RPMI7951 (cell line): ENCODE measurements at regions not wholly inside any gene's neighbourhood (a gene's known extent, or its start where the extent isn't known, plus 50 kb on each side); places are given as distances from the start of the nearest gene placed in this dataset.

ENCODE experiments used
- DNase-seq: peaks from one replicate; pipeline ENCODE4 v3.0.0-alpha.2; 2012; ENCODE audit warnings: low read depth

DNA sequence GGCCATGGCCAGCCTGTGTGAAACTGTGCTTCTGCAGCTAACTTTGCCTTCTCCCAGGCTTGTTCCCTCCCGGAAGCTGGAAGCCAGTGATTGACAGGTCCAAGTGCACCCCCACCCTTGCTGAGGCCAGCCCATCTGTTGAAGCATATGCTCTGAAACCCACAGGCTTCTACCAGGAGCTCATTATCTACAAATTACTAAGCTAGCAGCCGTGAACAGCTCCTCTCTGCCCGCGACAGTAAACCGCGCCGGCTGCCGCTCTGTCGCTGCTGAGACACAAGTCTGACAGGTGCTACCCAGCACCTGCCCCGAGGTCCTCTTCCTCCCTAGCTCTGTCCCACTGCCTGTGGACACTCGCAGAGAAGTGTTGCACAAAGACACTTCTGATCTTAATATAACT lies 490.9 kb downstream of the GADD45G start:
- no peak for DNase-seq

GRCh38 chr9:90097237-90097636 lies 492.4 kb downstream of the GADD45G start:
- no peak for DNase-seq

- no peak for DNase-seq
These were observed 493.6 kb downstream of the GADD45G start for GRCh38 chr9:90098408-90098807.

DNA sequence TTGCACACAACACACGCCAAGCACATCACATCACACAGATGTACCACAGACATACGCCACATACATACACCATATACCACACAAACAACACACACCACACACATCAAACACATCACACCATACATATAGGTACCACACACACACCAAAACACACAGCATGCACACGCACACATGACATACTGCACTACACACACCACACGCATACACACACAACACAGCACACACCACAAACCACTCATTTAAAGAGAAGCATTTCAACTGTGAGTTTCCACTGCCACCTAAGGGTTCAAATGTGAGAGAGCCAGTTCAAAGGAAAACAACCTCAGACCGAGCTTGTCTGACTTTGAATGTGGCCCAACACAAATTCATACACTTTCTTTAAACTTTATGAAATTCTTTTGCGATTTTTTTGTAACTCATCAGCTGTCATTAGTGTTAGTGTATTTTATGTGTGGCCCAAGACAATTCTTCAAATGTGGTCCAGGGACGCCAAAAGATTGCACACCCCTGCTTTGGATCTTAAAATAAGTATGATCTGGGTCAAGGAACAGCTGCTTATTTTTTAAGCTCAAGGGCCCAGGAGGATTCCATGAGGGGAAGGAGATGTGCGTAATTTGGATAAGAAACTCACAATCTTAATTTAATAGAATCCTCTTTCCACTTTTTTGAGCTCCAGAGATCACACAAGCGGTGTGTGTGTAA lies 494.6 kb downstream of the GADD45G start:
- DNase-seq, result no peak

GRCh38 chr9:90100014-90100413 lies 495.2 kb downstream of the GADD45G start:
- no peak for DNase-seq

DNA sequence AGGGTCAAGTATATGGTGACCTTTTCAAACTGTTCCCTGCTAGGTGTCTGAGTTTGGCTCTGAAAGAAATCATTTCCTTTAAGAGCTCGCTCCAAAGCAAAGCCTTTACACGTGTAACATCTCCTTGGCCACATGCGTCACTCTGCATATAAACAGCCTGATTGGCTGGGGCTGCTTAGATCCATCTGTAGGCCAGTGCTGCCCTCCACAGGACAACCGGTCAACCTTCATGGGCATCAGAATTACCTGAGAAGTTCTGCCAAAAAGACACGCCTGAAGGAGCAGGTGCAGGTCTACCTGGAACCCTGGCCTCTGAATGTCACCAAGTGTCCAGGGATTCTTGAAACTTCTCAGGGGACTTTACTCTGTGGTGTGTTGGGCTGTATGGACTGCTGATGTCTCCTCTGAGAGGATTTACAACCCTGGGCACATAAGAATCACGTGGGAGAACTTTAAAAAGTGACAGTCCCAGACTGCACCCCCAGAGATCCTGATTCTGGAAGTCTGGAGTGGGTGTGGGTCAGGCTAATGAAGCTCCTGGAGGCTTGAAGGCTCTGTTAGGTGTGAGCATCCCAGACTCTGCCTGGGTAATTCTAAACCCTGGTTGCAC lies 497.6 kb downstream of the GADD45G start:
- peak; percentile 26 for DNase-seq

DNA sequence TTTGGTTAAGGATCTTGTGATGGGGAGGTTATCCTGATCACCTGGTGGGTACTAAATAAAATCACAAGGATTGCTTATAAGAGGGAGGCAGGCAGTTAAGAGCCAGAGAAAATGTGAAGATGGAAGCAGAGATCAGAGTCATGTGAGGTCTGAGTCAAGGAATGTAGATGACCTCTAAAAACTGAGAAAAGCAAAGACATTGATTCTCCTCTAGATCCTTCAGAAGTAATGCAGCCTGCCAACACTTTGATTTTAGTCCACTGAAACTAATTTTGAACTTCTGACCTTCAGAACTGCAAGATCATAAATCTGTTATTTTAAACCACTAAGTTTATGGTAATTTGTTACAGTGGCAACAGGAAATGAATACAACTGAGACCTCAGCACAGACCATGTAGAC lies 499.0 kb downstream of the GADD45G start:
- DNase-seq, result no peak

DNA sequence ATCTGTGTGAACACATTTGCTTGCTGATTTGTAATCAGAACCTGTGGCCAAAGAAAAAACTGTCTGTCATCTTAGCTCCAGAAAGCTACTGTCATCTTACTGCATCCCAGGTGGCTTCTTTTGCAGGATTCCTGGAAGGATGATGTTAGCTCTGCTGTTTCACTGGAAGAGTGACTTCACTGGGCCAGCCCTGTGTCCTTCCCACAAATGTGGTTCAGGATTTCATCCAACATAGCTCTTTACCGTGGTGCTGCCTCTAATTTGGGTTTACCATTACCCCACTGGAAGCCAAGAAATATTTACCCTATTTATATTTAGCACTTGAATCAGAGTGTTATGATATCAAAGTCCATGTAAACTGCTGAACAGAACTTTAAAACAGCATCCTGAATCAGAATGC lies 501.0 kb downstream of the GADD45G start:
- no peak for DNase-seq

- DNase-seq, result peak; percentile 2
These were observed 502.4 kb downstream of the GADD45G start for GRCh38 chr9:90107040-90107725.

GRCh38 chr9:90107726-90108655 lies 503.2 kb downstream of the GADD45G start:
- DNase-seq, result no peak

DNA sequence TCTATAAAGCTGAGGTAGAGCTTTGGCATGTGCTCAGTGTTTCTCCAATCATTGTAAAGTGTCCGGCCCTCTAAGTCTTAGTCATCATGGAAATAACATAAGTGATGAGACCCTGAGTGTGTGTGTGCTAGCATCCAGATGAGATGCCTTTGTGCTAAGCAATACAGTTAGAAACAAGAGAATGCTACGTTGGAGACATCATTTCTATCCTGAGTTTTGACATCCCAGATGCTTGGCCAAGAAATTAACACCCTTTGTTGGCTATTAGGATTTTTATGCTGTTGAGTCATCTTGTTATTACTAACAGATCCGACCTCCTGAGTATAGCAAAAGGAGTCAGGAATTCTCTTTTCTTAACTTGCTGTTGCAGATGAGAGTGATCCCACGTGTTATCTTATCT lies 508.0 kb downstream of the GADD45G start:
- no peak for DNase-seq

- DNase-seq, result no peak
These were observed 510.0 kb downstream of the GADD45G start for GRCh38 chr9:90114641-90115425.

DNA sequence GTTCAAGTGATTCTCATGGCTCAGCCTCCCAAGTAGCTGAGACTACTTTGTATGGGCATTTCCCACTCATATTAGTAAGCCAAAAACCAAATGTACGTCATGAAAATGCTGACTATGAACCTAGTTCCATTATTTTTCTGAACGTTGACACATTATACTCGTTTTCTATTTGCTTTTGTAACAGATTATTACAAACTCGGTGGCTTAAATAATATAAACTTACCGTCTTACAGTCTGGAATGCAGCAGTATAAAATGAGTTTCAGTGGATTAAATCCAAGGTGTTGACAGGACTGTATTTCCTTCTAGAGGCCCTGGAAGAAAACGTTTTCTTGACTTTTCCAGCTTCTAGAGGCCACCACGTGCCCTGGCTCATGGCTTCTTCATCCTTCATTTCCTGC lies 517.0 kb downstream of the GADD45G start:
- no peak for DNase-seq

- no peak for DNase-seq
These were observed 517.7 kb downstream of the DIRAS2 start for GRCh38 chr9:90124961-90125360.

GRCh38 chr9:90127923-90128322 lies 514.7 kb downstream of the DIRAS2 start:
- no peak for DNase-seq

DNA sequence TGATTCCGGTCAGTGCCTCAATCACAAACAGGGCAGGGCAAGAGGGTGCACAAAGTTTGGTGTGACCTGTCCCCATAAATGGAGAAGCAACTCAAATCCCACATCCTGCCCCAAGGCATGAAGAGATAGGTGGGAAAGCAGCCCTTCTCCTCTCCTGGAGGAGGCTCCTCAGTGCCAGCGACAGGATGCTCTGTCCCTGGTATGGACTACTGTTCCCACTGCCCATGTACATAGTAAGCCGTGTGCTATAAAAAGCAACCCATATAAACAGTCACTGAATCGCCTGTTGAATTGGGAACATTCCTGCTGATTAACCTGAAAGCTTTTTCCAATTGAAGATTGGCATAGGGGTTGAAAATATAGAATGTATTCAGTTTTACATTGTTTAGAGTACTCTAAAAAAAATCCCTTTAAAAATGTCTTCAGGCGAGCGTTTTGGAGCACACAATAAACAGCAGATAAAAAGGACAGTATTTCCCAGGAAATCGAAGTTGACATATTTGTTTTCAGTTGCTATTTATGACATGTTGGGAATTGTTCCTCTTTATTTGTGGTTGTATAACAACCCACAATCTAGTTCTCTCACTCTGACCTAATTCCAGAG lies 513.9 kb downstream of the DIRAS2 start:
- no peak for DNase-seq

DNA sequence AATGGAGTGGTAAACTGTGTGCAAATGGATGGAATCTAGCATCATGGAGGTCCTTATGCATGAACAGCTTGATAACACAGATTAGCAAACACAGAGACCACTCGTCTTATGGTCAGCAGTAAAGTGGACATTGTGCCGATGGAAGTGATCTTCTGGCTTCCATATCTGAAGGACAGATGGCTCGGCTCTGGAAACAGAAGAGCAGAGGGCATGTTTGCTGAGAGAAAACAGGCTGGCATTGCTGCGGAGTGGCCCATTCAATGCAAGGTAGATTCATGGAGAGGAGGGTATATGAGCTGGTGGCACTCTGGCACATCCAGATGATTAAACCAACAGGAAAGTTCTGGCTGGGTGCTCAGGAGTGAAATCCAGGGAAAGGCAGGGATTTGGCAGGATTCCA lies 513.2 kb downstream of the DIRAS2 start:
- DNase-seq, result no peak

GRCh38 chr9:90131568-90131967 lies 511.1 kb downstream of the DIRAS2 start:
- DNase-seq, result no peak

- no peak for DNase-seq
These were observed 509.8 kb downstream of the DIRAS2 start for GRCh38 chr9:90132866-90133265.

DNA sequence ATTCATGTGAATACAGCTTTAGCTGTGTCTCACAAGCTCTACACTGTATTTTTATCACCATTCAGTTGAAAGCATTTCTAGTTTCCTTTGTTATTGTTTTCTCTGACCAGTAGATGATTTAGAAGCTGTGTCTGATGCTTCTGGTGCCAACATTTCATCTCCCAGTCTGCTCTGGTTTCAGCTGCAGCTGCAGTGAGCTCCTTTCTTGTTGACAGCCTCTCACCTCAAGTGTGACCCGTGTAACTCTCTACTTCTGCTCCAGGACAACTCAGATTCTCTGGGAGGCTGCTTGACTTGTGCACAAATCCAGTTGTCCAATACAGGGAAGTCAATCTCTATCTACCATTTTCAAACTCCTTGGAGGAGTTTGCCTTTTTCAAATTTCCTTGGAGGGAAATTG lies 504.8 kb downstream of the DIRAS2 start:
- DNase-seq, result no peak
